ENCODE measurements at regions not wholly inside any gene's neighbourhood (a gene's known extent, or its start where the extent isn't known, plus 50 kb on each side); places are given as distances from the start of the nearest gene placed in this dataset.

- DNase-seq, result peak; percentile 46
- no peak overlapping the region for H4K8ac ChIP-seq (replicated peaks; ENCODE audit: insufficient read length, low read depth, low read length)
- no peak overlapping the region for H2AFZ ChIP-seq (ENCODE audit: low read length)
Observed at GRCh38 chr20:53857723-53858236, 212.6 kb downstream of the BCAS1 start.

More at GRCh38 chr20:53857723-53858236, 212.6 kb downstream of the BCAS1 start:
- TF ChIP-seq, protein P1, sequence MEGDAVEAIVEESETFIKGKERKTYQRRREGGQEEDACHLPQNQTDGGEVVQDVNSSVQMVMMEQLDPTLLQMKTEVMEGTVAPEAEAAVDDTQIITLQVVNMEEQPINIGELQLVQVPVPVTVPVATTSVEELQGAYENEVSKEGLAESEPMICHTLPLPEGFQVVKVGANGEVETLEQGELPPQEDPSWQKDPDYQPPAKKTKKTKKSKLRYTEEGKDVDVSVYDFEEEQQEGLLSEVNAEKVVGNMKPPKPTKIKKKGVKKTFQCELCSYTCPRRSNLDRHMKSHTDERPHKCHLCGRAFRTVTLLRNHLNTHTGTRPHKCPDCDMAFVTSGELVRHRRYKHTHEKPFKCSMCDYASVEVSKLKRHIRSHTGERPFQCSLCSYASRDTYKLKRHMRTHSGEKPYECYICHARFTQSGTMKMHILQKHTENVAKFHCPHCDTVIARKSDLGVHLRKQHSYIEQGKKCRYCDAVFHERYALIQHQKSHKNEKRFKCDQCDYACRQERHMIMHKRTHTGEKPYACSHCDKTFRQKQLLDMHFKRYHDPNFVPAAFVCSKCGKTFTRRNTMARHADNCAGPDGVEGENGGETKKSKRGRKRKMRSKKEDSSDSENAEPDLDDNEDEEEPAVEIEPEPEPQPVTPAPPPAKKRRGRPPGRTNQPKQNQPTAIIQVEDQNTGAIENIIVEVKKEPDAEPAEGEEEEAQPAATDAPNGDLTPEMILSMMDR (conservative IDR thresholded peaks at IDR 0.05), result no peak
- no peak overlapping the region for H3K4ac ChIP-seq (ENCODE audit: low read depth, low read length)
- peaks cover 26 to 33% of the 10 kb centered on the region in 2 experiments for H3K4me1 Mint-ChIP-seq
- H3K4me2 ChIP-seq (ENCODE audit: insufficient read depth, insufficient read length, low read length), result no peak overlapping the region
- no peak overlapping the region for H3K23ac ChIP-seq (ENCODE audit: insufficient read length, low read depth, low read length)
- no peak overlapping the region for H3T11ph ChIP-seq (ENCODE audit: low read length)
- H3K9ac ChIP-seq (ENCODE audit: extremely low read depth, insufficient read length, low read length), result no peak overlapping the region
- no peak overlapping the region for H2BK12ac ChIP-seq (ENCODE audit: insufficient read length, low read depth, low read length)
- H2BK120ac ChIP-seq (ENCODE audit: low read depth, low read length, poor library complexity, severe bottlenecking), result no peak overlapping the region
- no peaks in the 10 kb centered on the region for H3K4me1 ChIP-seq (ENCODE audit: insufficient read depth, low read length)
- no peak overlapping the region for H4K91ac ChIP-seq (ENCODE audit: insufficient read length, low read depth, low read length)
- no peak overlapping the region for H2BK15ac ChIP-seq (ENCODE audit: low read depth, low read length)
- no peaks in the 10 kb centered on the region for H4K20me1 ChIP-seq (ENCODE audit: control insufficient read depth, insufficient read depth, insufficient read length)
- no peak overlapping the region; a peak in 1 of 5 replicates for H3K4me3 Mint-ChIP-seq
- no peaks in the 10 kb centered on the region for H3K9me3 ChIP-seq (ENCODE audit: control insufficient read depth, low read depth, low read length)
- no peak overlapping the region for H3K18ac ChIP-seq (ENCODE audit: insufficient read length, low read depth, low read length)
- H4K5ac ChIP-seq (ENCODE audit: insufficient read length, low read depth, low read length), result no peak overlapping the region
- no peaks in the 10 kb centered on the region for H3K27me3 ChIP-seq (ENCODE audit: insufficient read depth, low read length)
- peaks cover 4% of the 10 kb centered on the region for H3K27me3 Mint-ChIP-seq (ENCODE audit: low read depth)
- H2AK5ac ChIP-seq (ENCODE audit: insufficient read length, low read length), result no peak overlapping the region
- WGBS (ENCODE audit: extremely low coverage, insufficient read length, low lambda C conversion rate), result no CpG with 5 or more reads among the region's 7 CpGs
- peaks cover 9 to 10% of the 10 kb centered on the region in 2 experiments for H3K9me3 Mint-ChIP-seq
- H2BK5ac ChIP-seq (ENCODE audit: insufficient read length, low read length), result no peak overlapping the region
- H3K79me1 ChIP-seq (ENCODE audit: insufficient read depth, low read depth, low read length, poor library complexity, severe bottlenecking), result no peaks in the 10 kb centered on the region
- peaks cover 5 to 12% (median 5%) of the 10 kb centered on the region in 3 experiments; a peak in 4 of 7 replicates for H3K36me3 Mint-ChIP-seq (ENCODE audit: insufficient read depth in 1 of 3, low read depth in 3 of 3)
- H3K27ac Mint-ChIP-seq, result 0 out of 7 replicates have a peak overlapping the region, but pooled peaks of 1 of the 3 experiments have one; percentile 6
- H2BK20ac ChIP-seq (ENCODE audit: low read depth, low read length, poor library complexity, severe bottlenecking), result no peak overlapping the region
- H3K27ac ChIP-seq (ENCODE audit: insufficient read length, low read depth, low read length), result no peak overlapping the region
- H3K14ac ChIP-seq (ENCODE audit: insufficient read depth, low read length), result no peak overlapping the region
- no peak overlapping the region for H3K56ac ChIP-seq (ENCODE audit: insufficient read length, low read depth, low read length)
- no peaks in the 10 kb centered on the region for H3K79me2 ChIP-seq (ENCODE audit: insufficient read depth, low read length)
- H3K23me2 ChIP-seq (ENCODE audit: insufficient read length, low read depth, low read length, poor library complexity, severe bottlenecking), result no peaks in the 10 kb centered on the region
